ENCODE measurements at regions not wholly inside any gene's neighbourhood (a gene's known extent, or its start where the extent isn't known, plus 50 kb on each side); places are given as distances from the start of the nearest gene placed in this dataset.

- no peak for DNase-seq (ENCODE audit: extremely low read depth in 1 of 2, low read depth in 1 of 2)
Observed at GRCh38 chr4:24121395-24122175, 231.7 kb upstream of the PPARGC1A start.

- no peak for DNase-seq (ENCODE audit: extremely low read depth in 1 of 2, low read depth in 1 of 2)
Observed at GRCh38 chr4:24117975-24118374, 228.1 kb upstream of the PPARGC1A start.

- DNase-seq (ENCODE audit: extremely low read depth in 1 of 2, low read depth in 1 of 2) = no peak
Observed at GRCh38 chr4:24116107-24116506, 226.3 kb upstream of the PPARGC1A start.

DNA sequence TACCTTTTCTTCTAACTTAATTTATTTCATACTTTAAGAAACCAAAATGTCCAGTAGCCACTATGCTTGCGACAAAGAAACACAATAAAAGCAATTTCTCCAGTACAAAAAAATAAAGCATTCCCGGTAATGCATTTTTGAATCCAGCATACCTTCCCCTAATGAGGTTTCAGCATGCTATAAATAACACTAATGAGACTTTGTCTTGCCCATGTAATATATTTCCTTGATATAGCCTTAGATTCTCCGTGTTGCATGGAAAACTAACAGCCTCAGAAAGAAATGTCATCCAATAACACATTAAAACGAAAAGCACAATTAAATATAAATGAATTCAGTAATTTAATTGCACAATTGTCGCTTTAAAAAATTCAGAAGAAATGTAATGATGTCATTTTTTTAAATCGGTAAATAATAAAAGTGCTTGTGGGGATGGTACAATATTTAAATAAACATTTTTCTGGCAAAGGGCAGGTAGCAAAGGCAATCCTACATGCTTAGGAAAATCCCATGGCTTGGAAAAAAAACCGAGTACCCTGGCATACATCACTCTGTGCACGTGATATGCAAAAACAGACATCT lies 225.2 kb upstream of the PPARGC1A start:
- no peak for DNase-seq (ENCODE audit: extremely low read depth in 1 of 2, low read depth in 1 of 2)

DNA sequence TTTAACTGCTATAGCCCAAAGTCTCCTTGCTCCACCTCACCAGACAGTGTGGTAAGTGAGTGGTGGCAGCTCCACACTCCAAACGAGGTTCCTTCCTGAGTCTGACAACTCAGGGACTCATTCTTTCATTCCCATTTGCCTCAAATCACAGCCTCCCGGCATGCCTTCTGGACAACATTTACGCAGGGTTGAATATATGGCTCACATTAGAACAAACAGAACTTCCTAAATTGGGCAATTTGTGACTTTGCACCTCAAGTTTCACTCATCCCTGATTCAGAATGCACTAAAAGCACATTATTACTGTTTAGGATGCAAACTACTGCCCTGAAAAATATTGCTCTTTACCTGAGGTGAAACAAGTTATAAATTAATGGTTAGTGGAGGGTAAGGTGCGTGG lies 224.6 kb upstream of the PPARGC1A start:
- DNase-seq (ENCODE audit: extremely low read depth in 1 of 2, low read depth in 1 of 2) = no peak

DNA sequence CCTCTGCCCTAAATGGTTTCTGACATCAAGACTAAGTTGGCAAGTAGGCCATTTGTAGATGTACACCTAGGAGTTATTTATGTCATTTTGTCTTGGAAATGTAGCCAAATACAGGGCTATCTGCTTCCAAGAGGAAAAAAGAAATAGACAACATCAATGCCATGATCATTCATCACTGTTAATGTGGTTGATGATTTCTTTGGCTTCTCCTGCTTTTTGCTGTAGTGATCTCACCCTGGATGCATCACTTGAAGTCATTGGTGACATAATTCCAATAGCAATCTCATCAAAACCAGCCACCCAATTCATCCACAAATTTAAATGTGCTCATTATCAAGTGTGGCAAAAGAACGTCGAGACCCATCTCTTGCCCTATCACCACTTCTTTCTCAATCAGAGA lies 222.6 kb upstream of the PPARGC1A start:
- DNase-seq (ENCODE audit: extremely low read depth in 1 of 2, low read depth in 1 of 2) = no peak

DNA sequence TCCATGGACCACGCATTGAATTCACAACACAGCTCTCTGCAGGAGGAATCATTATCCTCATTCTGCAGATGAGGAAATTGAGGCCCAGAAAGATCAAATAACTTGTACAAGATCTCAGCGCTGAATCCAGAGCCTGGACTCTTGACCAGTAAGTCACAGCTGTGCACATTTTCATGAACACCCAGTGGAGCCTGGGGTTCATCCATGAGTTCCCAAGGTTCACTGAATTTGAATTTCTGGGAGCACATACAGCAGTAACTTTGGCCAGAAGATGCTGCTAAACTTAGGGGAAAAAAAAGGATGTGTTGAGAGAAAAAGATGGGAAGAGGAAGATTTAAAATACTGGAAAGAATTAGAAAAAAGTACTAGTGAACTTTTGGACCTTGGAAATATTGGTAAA lies 218.7 kb upstream of the PPARGC1A start:
- no peak for DNase-seq (ENCODE audit: extremely low read depth in 1 of 2, low read depth in 1 of 2)

- no peak for DNase-seq (ENCODE audit: extremely low read depth in 1 of 2, low read depth in 1 of 2)
Observed at GRCh38 chr4:24105327-24106038, 215.6 kb upstream of the PPARGC1A start.

- DNase-seq (ENCODE audit: extremely low read depth in 1 of 2, low read depth in 1 of 2) = no peak
Observed at GRCh38 chr4:24104158-24104565, 214.3 kb upstream of the PPARGC1A start.

DNA sequence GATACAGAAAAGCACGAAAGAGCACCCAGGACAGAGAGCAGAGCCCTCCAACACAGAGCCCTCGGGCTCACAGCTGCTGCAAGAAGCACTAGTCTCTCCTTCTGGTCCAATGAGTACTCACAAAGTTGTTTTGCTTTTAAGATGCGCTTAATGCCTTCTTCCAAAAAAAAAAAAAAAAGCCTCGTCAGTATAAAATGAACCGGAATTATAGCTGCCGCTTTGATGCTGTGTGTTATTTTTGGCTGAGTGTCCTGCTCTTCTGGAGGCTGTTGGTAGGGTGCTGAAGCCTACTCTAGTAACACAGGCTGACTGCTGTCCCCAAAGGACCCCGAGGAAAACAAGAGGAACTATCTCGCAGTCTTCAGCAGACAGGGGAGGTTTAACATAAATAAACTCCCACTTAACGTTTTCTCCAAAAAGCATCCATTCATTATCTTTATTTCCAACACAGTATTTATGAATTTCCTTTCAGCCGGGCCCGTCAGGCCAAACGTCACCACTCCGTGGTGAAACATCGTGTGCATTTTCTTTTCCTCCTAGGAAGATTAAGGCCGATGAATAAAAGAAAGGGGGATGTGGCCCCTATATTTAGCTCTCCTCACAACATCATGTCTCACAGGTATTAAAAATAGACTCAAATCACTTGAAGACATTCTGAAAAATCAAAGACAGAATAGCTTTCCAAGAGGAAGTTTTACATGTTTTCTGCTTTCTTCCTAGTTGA lies 213.7 kb upstream of the PPARGC1A start:
- DNase-seq (ENCODE audit: extremely low read depth in 1 of 2, low read depth in 1 of 2) = no peak

- no peak for DNase-seq (ENCODE audit: extremely low read depth in 1 of 2, low read depth in 1 of 2)
Observed at GRCh38 chr4:24102621-24103020, 212.8 kb upstream of the PPARGC1A start.

GRCh38 chr4:24096603-24097002 lies 206.8 kb upstream of the PPARGC1A start:
- DNase-seq (ENCODE audit: extremely low read depth in 1 of 2, low read depth in 1 of 2) = no peak

- no peak for DNase-seq (ENCODE audit: extremely low read depth in 1 of 2, low read depth in 1 of 2)
Observed at GRCh38 chr4:24094726-24095125, 204.9 kb upstream of the PPARGC1A start.

GRCh38 chr4:24093446-24093845 lies 203.6 kb upstream of the PPARGC1A start:
- no peak for DNase-seq (ENCODE audit: extremely low read depth in 1 of 2, low read depth in 1 of 2)

- DNase-seq (ENCODE audit: extremely low read depth in 1 of 2, low read depth in 1 of 2) = no peak
Observed at GRCh38 chr4:24091639-24092233, 201.9 kb upstream of the PPARGC1A start.

DNA sequence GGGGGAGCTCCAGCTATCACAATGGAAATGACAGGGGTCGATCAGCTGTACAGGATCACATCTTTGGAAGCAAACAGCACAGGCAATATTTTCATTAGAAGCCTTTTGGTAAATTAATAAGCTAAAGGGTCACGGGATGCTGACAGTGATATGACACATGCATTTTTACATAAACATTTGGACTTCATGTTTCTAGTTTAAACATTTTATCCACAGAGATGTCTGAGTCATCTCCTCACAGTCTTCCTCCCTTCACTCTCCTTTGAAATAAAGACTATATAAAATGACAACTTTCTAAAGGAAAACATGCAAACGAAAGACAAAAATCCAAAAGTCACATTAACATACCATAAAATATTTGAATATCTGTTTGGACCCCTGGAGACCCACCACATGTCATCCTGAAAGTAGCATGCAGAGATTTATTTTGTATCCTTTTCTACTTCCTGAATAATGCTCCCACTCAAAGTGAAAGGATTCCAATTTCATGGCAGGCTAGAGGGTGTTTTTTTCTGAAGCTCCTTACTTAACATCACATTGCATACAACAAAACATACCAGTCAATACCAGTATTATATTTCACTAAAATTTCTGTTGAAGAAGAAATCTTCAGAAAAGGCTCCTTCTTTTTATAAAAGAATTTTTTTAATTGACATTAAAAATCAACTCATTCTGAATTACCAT lies 200.1 kb upstream of the PPARGC1A start:
- no peak for DNase-seq (ENCODE audit: extremely low read depth in 1 of 2, low read depth in 1 of 2)

- DNase-seq (ENCODE audit: extremely low read depth in 1 of 2, low read depth in 1 of 2) = no peak
Observed at GRCh38 chr4:24080871-24081270, 191.0 kb upstream of the PPARGC1A start.

DNA sequence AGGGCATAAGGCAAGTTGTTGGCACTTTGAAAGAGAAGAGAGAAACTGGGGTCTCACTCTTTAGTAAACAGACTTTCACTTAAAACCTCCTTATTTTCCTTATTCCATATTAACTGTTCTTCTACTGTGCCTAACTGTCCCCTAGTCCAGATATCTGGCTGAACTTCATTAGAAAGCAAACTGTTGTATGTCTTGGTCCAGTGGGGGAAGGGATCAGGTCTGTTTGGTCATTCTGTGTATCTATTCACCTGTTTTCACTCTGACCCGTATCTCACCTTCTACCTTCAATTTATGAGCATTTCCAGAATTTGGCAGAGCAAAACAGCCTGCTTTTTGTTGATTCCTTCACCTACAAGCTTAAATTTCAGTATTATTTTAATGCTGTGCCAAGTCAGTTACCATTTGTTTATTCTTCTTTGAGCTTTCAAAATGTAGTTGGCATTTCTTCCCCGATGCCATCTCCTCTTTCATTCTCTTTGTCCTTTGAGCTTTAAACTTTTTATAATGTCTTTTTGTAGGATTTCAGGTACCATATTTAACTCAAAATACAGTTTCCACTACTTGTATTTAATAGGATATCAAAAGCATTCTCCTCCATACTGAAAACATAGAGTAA lies 188.6 kb upstream of the PPARGC1A start:
- DNase-seq (ENCODE audit: extremely low read depth in 1 of 2, low read depth in 1 of 2) = no peak

DNA sequence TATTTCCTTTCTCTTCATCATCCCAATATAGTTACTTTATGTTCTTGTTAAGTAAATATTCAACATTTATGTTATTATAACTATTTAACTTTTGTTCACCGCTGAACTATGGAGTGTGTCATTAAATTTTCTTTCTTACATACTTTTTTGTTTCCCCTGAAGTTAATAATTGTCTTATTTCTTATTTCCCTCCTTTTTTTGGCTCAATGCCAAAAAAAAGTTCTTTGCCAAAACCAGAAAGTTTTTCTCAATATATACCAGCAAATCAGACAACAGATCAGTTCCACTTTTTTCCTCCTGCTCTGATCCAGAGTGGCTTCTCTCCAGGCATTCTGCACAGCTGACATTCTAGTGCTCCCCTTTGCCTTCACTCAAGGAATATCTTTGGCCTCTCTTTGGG lies 187.0 kb upstream of the PPARGC1A start:
- DNase-seq (ENCODE audit: extremely low read depth in 1 of 2, low read depth in 1 of 2) = no peak

GRCh38 chr4:24073948-24074347 lies 184.1 kb upstream of the PPARGC1A start:
- DNase-seq (ENCODE audit: extremely low read depth in 1 of 2, low read depth in 1 of 2) = no peak
